Endothelial cell of umbilical vein (primary cell): ENCODE measurements at regions not wholly inside any gene's neighbourhood (a gene's known extent, or its start where the extent isn't known, plus 50 kb on each side); places are given as distances from the start of the nearest gene placed in this dataset.

Experiments used
- BruUV-seq: library from RNA; stranded (reverse); fragments of 400-500 nt; replicated peaks from 2 replicates; lab custom pipeline; 2021; lab: Mats Ljungman, UMichigan
- CTCF ChIA-PET: fragments of 300-600, 350-600 bp; sonication (Branson Sonifier 250); formaldehyde crosslinking; loops from one replicate; lab custom pipeline; 2021; ENCODE audit warnings: antibody characterized with exemption, inconsistent platforms; lab: Charles Lee
- POLR2A ChIA-PET: fragments of 300-600, 350-600 bp; sonication (Branson Sonifier 250); formaldehyde crosslinking; loops from one replicate; lab custom pipeline; 2021; ENCODE audit warnings: antibody characterized with exemption, inconsistent platforms; lab: Charles Lee
- DNase-seq: peaks from one replicate; pipeline ENCODE4 v3.0.0-alpha.2; 2011; ENCODE audit warnings: low read depth, low spot score
- FAIRE-seq: peaks from 2 replicates; lab custom pipeline; 2011; peaks lifted over from hg19 to GRCh38; lab: Jason Lieb, UNC
- H2AFZ ChIP-seq: 2 replicates; pipeline ENCODE4 v1.6.0; 2012; ENCODE audit warnings: low read depth, low read length, control low read depth, inconsistent platforms
- H3K27ac ChIP-seq: 2 replicates; pipeline ENCODE4 v1.5.1; 2011; ENCODE audit warnings: low read depth, mild to moderate bottlenecking, control low read depth, low read length, moderate library complexity; ENCODE audit not compliant: insufficient read depth
- H3K27me3 ChIP-seq, 2 experiments: 2 replicates each; pipeline versions ENCODE4 v1.6.0 to v1.6.1; 2011; ENCODE audit warnings: low read length in 2 of 2, mixed read lengths in 1 of 2; ENCODE audit not compliant: control insufficient read depth in 2 of 2, insufficient read depth in 2 of 2
- H3K36me3 ChIP-seq, 2 experiments: 2 replicates in 1 of 2; 3 replicates in 1 of 2; pipeline ENCODE4 v1.5.1; 2011; ENCODE audit warnings: low read length in 2 of 2, mild to moderate bottlenecking in 1 of 2, moderate library complexity in 1 of 2; ENCODE audit not compliant: control insufficient read depth in 2 of 2, insufficient read depth in 2 of 2; ENCODE audit errors: extremely low read depth in 1 of 2
- H3K4me1 ChIP-seq: 3 replicates; pipeline ENCODE4 v1.5.1; 2011; ENCODE audit warnings: mild to moderate bottlenecking, low read length; ENCODE audit not compliant: control insufficient read depth, insufficient read depth; ENCODE audit errors: extremely low read depth
- H3K4me2 ChIP-seq: 2 replicates; pipeline ENCODE4 v1.6.1; 2011; ENCODE audit warnings: low read length, control low read depth, mixed read lengths; ENCODE audit not compliant: insufficient read depth
- H3K4me3 ChIP-seq, 3 experiments: fragments of 200-600 bp in 1 of 3; sonication (generic), shearing (Covaris generic) in 1 of 3; replicated peaks in 1 of 3; 2 replicates each; pipeline ENCODE4 v1.5.1; 2011 to 2016; ENCODE audit warnings: control low read depth in 3 of 3, low read length in 3 of 3, mild to moderate bottlenecking in 2 of 3, inconsistent platforms in 1 of 3, low read depth in 1 of 3, moderate library complexity in 1 of 3; ENCODE audit not compliant: insufficient read depth in 1 of 3
- H3K79me2 ChIP-seq: 2 replicates; pipeline ENCODE4 v1.6.0; 2012; ENCODE audit warnings: low read length, inconsistent platforms; ENCODE audit not compliant: control insufficient read depth, insufficient read depth
- H3K9ac ChIP-seq: replicated peaks from 2 replicates; pipeline ENCODE3; 2011; ENCODE audit warnings: low read length, control low read depth; ENCODE audit not compliant: insufficient read depth; ENCODE audit errors: extremely low read depth
- H3K9me1 ChIP-seq: replicated peaks from 3 replicates; pipeline ENCODE4 v1.6.0; 2011; ENCODE audit warnings: mild to moderate bottlenecking, low read length; ENCODE audit not compliant: control insufficient read depth, insufficient read depth; ENCODE audit errors: extremely low read depth
- H3K9me3 ChIP-seq: replicated peaks from 2 replicates; pipeline ENCODE4 v1.5.1; 2012; ENCODE audit warnings: low read length, inconsistent platforms; ENCODE audit not compliant: control insufficient read depth, insufficient read depth
- H4K20me1 ChIP-seq: replicated peaks from 2 replicates; pipeline ENCODE3; 2011; ENCODE audit warnings: mild to moderate bottlenecking, low read length; ENCODE audit not compliant: control insufficient read depth, insufficient read depth; ENCODE audit errors: extremely low read depth
- CTCF ChIP-seq, 2 donors: IDR thresholded peaks; 1 replicate in 1 of 2; 2 replicates in 1 of 2; pipeline ENCODE4 v1.5.1; 2011; ENCODE audit warnings: low read length in 2 of 2, mild to moderate bottlenecking in 2 of 2, moderate library complexity in 2 of 2, control low read depth in 1 of 2, inconsistent platforms in 1 of 2, low read depth in 1 of 2; ENCODE audit not compliant: insufficient read depth in 1 of 2; ENCODE audit errors: extremely low read depth in 1 of 2
- EZH2 ChIP-seq: IDR thresholded peaks from 2 replicates; pipeline ENCODE4 v1.6.1; 2012; ENCODE audit warnings: borderline replicate concordance, low read depth, mild to moderate bottlenecking, moderate library complexity, low read length, inconsistent platforms; ENCODE audit not compliant: severe bottlenecking
- FOS ChIP-seq: IDR thresholded peaks from 2 replicates; pipeline ENCODE4 v1.6.1; 2011; ENCODE audit warnings: mild to moderate bottlenecking, low read length, moderate library complexity, borderline replicate concordance; ENCODE audit not compliant: insufficient read depth
- JUN ChIP-seq: IDR thresholded peaks from 2 replicates; pipeline ENCODE4 v1.6.1; 2011; ENCODE audit warnings: borderline replicate concordance, low read depth; ENCODE audit not compliant: insufficient read length, insufficient read depth
- MAX ChIP-seq: IDR thresholded peaks from 2 replicates; pipeline ENCODE4 v1.6.1; 2011; ENCODE audit not compliant: insufficient read depth, insufficient read length
- MYC ChIP-seq: IDR thresholded peaks from one replicate; pipeline ENCODE4 v1.6.1; 2011; ENCODE audit warnings: mild to moderate bottlenecking, low read depth, low read length
- POLR2AphosphoS5 ChIP-seq: IDR thresholded peaks from 2 replicates; pipeline ENCODE4 v1.6.1; 2012; ENCODE audit warnings: low read depth, mild to moderate bottlenecking, control low read depth, low read length, moderate library complexity; ENCODE audit not compliant: insufficient read depth
- dilution Hi-C: fragments of 300-500 bp; cut with MboI; formaldehyde crosslinking; loops from one replicate; pipeline ENCODE4 v1.15.0; 2019; ENCODE audit warnings: low sequenced_read_pairs; ENCODE audit not compliant: extremely low pct_ligation_motif_present
- intact Hi-C: fragments of 100-400 bp; cut with micrococcal nuclease; formaldehyde crosslinking; loops from one replicate; pipeline ENCODE4 v1.10.0; 2022

- Histone ChIP-seq H3K9me1 (no peaks in the 10 kb centered on the region), H3K27ac (no peak overlapping the region), H3K79me2 (no peaks in the 10 kb centered on the region), H2AFZ (no peak overlapping the region), H3K36me3 (no peaks in the 10 kb centered on the region), H3K27me3 (no peaks in the 10 kb centered on the region), H3K4me3 (no peak overlapping the region), H3K9ac (no peak overlapping the region), H3K9me3 (no peaks in the 10 kb centered on the region), H3K4me2 (no peak overlapping the region), H3K4me1 (no peaks in the 10 kb centered on the region), H4K20me1 (no peaks in the 10 kb centered on the region)
- TF ChIP-seq FOS (no peak), MYC (no peak), JUN (no peak), CTCF (IDR thresholded peaks at IDR 0.05; ENCODE audit: extremely low read depth in 1 of 2, insufficient read depth in 1 of 2, low read depth in 1 of 2, low read length in 2 of 2) (no peak), EZH2 (no peak), POLR2AphosphoS5 (no peak), MAX (no peak)
- intact Hi-C loops (no loop called here), dilution Hi-C loops (no loop called here)
- CTCF ChIA-PET = interaction anchor here (8.1 kb wide), 1 partner anchor 255 kb away, joined by 670 read pairs; the partner anchor contains the start of genes GLUL and TEDDM1
- BruUV-seq = no TSS peak
- FAIRE-seq = no peak
- POLR2A ChIA-PET = no interaction called here
- no peak for DNase-seq
Measured at GRCh38 chr1:182141040-182141439, 79.5 kb upstream of the ZNF648 start.
